ENCODE measurements at regions not wholly inside any gene's neighbourhood (a gene's known extent, or its start where the extent isn't known, plus 50 kb on each side); places are given as distances from the start of the nearest gene placed in this dataset.
"Not testable (repeated sequence)": the region's sequence is repeated elsewhere in the genome, so short reads cannot be mapped to it uniquely, and the experiment has no call there.

DNA sequence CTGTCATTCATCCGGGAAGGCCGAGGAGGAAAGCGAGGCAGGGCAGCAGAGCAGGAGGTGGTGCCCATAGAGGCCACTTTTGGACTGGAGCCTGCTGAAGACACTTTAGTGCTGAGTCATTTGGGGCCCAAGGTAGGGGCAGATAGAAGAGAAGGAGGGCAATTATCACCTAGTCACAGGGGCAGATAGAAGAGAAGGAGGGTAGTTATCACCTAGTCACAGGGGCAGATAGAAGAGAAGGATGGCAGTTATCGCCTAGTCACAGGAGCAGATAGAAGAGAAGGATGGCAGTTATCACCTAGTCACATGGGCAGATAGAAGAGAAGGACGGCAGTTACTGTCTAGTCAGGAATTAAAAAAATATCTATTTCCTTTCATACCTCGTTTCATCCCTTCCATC, 1372.6 kb downstream of the FOXD4L5 start:
- H3K4me3 ChIP-seq (ENCODE audit: low read depth, low read length), result not testable (repeated sequence)

DNA sequence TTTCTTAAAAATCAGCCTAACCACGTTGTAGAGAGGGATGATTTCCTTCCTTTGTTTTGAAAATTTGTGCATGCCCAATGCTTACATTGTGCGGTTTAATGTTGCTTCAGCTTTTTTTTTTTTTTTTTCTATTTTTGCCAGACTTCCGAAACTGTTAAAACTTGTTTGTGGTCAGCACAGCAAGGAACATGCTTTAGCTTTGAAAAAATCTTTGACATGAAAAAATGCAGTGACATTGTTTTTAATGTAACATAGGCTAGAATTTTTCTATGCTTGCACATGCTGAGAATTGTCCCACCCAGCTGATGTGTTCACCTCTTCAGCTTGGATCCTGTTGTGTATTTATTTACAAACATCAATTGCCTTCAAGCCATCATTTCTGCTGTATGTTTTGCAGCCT, 1375.9 kb downstream of the FOXD4L5 start:
- not testable (repeated sequence) for H3K4me3 ChIP-seq (ENCODE audit: low read depth, low read length)

DNA sequence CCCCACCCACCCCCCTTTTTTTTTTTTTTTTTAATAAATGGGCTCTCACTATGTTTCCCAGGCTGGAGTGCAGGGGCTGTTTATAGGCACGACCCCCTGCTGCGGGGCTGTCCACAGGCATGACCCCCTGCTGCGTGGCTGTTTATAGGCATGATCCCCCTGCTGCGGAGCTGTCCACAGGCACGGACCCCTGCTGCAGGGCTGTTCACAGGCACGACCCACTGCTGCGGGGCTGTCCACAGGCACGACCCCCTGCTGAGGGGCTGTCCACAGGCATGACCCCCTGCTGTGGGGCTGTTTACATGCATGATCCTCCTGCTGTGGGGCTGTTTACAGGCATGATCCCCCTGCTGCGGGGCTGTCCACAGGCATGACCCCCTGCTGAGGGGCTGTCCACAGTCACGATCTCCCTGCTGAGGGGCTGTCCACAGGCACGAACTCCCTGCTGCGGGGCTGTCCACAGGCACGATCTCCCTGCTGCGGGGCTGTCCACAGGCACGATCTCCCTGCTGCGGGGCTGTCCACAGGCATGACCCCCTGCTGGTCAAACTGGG, 1385.3 kb downstream of the FOXD4L5 start:
- H3K4me3 ChIP-seq (ENCODE audit: low read depth, low read length), result not testable (repeated sequence)

DNA sequence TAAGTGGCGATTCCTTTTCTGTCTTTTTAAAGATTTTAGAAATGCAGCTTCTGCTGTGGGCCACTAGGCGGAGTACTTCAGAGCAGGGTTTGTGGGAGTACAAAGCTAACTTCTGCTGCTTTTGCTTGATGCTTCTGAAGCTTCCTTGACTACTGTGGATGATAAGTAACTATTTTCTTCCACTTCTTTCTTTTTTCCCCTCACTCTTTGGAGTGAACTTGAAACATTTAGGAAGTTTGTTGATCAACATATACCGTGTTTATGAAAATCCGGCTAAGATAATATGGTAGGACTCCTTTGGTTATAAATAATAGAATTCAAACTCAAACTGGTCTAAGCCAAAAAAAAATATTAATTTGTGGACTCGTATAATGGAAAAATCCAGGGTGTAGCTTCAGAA, 1403.6 kb downstream of the FOXD4L5 start:
- not testable (repeated sequence) for H3K4me3 ChIP-seq (ENCODE audit: low read depth, low read length)

DNA sequence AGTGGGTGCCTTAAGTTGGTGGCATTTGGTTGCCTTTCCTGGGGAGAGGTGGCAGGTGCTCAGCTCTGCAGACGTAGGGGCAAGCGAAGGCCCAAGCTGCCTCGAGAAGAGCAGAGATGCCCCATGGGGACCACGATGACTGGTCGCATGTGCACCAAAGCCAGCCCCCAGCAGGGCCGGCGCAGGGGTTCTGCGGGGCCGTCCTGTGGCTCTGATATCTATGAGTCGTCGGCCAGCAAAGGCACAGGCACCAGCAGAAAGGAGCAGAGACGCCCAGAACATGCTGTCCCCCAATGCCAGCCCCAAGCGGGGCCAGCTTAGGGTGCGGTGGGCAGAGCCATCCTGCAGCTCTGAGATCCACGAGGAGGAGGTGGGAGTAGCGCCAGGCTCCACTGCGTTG, 1408.6 kb downstream of the FOXD4L5 start:
- H3K4me3 ChIP-seq (ENCODE audit: low read depth, low read length), result not testable (repeated sequence)

DNA sequence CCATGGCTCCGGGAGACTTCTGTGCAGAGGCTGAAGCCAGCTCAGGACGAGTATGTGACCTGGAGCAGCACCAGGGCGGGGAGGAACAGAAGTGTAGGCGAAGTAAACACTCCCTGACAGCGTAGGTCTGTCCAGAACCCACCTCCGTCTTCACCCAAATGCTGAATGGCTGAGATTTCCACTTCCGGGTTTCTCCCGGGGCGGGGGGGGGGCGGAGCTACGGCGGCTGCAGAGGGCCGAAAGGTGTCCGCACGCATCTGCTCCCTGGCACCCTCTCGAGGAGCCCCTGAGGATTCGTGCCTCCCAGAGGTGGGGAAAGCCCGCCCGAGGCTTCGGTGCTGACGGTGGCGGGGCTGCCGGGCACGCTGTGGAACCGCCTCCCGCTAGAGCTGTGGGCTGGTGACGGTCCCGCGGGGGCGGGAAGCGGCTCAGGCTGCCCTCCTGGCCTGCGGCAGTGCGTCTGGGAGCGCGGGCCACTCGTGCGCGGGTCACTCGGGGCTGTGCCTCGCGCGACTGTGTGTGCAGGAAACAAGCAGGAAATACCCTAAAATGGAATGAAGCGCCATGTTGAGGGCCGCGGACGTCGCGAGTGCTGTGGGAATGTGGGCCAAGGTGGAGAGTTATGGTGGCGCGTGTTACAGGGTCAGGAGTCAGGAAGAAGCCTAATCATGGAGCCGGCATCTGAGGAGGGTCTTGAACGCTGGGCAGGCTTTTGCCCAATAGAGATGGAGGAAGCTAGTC, 1425.4 kb downstream of the FOXD4L5 start:
- no peak overlapping the region for H3K4me3 ChIP-seq (ENCODE audit: low read depth, low read length)
- TF ChIP-seq, protein P1, sequence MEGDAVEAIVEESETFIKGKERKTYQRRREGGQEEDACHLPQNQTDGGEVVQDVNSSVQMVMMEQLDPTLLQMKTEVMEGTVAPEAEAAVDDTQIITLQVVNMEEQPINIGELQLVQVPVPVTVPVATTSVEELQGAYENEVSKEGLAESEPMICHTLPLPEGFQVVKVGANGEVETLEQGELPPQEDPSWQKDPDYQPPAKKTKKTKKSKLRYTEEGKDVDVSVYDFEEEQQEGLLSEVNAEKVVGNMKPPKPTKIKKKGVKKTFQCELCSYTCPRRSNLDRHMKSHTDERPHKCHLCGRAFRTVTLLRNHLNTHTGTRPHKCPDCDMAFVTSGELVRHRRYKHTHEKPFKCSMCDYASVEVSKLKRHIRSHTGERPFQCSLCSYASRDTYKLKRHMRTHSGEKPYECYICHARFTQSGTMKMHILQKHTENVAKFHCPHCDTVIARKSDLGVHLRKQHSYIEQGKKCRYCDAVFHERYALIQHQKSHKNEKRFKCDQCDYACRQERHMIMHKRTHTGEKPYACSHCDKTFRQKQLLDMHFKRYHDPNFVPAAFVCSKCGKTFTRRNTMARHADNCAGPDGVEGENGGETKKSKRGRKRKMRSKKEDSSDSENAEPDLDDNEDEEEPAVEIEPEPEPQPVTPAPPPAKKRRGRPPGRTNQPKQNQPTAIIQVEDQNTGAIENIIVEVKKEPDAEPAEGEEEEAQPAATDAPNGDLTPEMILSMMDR (IDR thresholded peaks at IDR 0.05; ENCODE audit: borderline replicate concordance, insufficient read depth, low read depth, low read length), result no peak

DNA sequence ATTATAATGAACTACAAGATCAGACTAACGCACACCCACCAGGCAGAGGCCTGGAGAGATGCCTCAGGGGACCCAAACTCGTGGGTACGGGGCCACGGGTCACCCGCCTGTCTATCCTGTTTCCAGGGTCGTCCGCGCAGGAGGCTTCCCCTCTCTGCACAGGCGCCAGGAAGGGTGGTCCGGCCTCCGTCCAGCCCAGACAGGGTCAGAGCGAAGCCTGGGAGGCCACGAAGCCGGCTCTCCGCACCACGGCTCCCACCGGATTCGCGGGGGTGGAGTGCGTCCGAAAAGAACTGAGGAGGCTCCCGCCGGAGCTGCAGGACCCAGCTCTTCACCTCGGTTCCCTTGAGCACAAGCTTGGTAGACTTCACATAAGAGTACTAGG, 1425.9 kb downstream of the FOXD4L5 start:
- H3K4me3 ChIP-seq (ENCODE audit: low read depth, low read length), result not testable (repeated sequence)

DNA sequence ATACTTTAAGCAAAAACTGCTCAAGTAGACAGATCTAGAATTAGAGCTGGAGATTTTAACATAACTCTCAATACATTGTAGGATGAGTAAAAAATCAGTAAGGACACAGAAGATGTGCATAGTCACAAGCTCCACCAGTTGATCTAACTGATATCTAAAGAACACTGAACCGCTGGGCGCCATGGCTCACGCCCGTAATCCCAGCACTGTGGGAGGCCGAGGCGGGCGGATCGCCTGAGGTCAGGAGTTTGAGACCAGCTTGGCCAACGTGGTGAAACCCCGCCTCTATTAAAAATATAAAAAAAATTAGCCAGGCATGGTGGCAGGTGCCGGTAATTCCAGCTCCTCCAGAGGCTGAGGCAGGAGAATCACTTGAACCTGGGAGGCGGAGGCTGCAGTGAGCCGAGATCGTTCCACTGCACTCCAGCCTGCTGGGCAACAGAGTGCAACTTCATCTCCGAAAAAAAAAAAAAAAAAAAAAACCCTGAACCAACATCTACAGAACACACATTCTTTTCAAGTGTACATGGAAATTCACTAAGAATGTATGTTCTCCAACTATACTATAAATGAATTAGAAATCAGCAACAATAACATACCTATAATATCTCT, 1431.8 kb downstream of the FOXD4L5 start:
- H3K4me3 ChIP-seq (ENCODE audit: low read depth, low read length), result not testable (repeated sequence)

DNA sequence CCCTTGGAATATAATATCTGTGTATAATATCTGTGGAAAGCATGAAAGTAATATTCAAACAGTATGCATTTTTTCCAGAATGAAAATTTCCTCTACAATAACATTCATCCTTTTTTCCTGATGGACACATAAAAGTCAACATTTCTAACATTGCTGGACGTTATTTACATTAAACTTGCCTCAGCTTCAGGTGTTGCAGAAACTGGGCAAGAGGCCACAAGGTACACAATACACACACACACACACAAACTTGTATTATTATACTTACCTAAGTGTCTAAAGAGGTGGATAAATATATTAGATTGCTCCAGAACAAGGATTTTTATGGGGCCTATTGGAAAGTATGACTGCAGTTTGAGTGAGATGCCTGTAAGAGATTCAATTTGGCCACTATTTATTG, 1460.2 kb downstream of the FOXD4L5 start:
- H3K4me3 ChIP-seq (ENCODE audit: low read depth, low read length), result not testable (repeated sequence)

DNA sequence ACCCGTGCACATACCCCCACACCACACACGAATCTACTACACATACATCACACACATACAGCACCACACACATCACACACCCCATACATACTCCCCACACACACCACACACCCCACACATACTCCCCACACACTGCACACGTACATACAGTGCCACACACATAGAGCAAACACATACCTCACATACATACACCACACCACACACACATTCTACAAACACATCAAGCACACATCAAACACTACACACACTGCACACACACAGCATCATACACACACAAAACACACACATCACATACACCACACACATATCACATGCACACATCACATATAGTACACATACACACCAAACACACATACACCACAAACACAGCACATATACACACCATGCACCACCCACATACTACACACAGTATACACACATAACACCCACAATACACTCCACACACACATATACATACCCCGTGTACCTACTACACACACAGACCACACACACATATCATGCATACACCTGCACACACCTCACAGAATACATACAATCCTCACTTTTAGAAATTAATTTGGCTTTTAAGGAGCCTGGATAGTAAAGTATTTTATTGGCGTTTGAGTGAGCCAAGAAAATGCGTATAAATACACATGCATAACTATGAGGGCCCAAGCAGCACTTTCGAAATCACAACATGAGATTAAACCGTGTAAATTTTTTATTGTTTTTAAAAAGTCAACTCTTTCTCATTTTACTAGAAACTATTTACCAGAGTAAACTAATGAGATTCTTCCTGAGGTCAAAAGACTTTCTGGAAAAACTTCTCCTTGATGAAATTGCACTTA, 1461.4 kb downstream of the FOXD4L5 start:
- not testable (repeated sequence) for H3K4me3 ChIP-seq (ENCODE audit: low read depth, low read length)

DNA sequence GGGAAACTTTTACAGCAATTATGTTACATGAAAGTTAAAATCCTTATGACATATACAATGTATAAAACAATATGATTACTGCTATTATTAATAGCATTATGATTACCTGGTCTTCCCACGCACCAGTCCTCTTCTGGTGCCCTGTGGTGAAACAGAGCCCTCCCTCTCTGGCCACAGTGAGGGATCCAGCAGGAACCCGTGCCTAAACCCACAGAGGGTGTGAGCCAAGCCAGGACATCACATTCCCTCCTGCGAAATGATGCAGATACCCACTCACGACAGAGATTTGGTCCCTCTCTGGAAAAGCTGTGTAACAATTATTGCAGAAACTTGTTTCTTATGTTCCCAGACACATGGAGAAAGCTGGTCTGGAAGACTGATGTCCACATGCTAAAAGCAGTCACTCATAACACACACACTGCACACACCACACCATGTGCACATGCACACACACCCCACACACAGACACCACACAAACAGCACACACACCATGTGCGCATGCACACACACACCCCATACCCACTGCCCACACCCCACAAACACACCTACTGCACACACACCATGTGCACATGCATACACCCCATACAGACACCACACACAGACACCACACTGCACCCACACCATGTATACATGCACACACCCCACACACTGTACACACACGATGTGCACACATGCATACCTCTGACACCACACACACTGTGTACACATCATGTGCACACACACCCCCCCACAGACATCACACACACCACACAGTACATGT, 1462.2 kb downstream of the FOXD4L5 start:
- not testable (repeated sequence) for H3K4me3 ChIP-seq (ENCODE audit: low read depth, low read length)

DNA sequence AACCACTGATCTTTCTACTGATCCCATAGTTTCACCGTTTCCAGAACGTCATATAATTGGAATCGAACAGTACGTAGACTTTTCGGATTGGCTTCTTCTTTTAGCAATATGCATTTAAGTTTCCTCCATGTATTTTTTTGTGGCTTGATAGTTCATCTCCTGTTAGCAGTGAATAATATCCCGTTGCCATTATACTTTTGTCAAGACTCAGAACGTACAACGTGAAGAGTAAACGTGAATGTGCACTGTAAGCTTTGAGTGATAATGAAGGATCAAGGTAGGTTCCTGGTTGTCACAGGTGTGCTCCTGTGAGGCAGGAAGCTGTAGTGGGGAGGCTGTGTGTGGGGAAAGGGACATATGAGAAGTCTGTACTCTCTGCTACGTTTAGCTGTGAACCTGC, 1463.7 kb downstream of the FOXD4L5 start:
- H3K4me3 ChIP-seq (ENCODE audit: low read depth, low read length), result not testable (repeated sequence)

DNA sequence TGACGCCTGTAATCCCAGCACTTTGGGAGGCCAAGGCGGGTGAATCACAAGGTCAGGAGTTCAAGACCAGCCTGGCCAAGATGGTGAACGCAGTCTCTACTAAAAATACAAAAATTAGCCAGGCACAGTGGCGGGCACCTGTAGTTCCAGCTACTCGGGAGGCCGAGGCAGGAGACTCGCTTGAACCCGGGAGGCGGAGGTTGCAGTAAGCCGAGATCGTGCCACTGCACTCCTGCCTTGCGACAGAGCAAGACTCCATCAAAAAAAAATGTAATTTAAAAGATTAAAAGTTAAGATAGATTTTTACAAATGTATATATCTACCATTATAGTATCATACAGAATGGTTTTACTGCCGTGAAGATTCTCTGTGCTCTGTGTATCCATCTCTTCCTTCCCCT, 1464.1 kb downstream of the FOXD4L5 start:
- H3K4me3 ChIP-seq (ENCODE audit: low read depth, low read length), result not testable (repeated sequence)

DNA sequence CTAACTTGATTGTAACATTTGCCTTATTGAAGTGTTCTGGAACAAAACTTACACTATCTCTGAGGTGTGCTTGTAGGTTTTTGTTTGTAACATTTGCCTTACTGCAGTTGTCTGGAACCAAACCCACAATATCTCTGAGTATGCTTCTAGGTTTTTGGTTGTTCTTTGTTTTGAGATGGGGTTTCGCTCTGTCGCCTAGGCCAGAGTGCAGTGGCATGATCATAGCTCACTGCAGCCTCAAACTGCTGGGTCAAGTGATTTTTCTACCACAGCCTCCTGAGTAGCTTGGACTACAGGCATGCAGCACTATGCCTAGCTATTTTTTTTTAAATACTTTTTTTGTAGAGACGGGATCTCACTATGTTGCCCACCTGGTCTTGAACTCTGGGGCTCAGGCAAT, 1464.6 kb downstream of the FOXD4L5 start:
- not testable (repeated sequence) for H3K4me3 ChIP-seq (ENCODE audit: low read depth, low read length)

Measured in GM12875 (cell line).